H9 (cell line): ENCODE measurements at regions not wholly inside any gene's neighbourhood (a gene's known extent, or its start where the extent isn't known, plus 50 kb on each side); places are given as distances from the start of the nearest gene placed in this dataset.

Experiments used
- DNase-seq: peaks from one replicate; pipeline ENCODE4 v3.0.0-alpha.2; 2017
- H2AFZ ChIP-seq: one replicate; pipeline ENCODE4 v1.6.1; 2013; ENCODE audit warnings: mild to moderate bottlenecking, low read length, control low read depth, moderate library complexity
- H2AK5ac ChIP-seq: 2 replicates; pipeline ENCODE4 v1.6.1; 2013; ENCODE audit warnings: low read length, control low read depth, mixed read lengths; ENCODE audit not compliant: insufficient read length
- H2BK120ac ChIP-seq: one replicate; pipeline ENCODE4 v1.6.1; 2013; ENCODE audit warnings: low read depth, mild to moderate bottlenecking, low read length, control low read depth, inconsistent platforms; ENCODE audit not compliant: poor library complexity, severe bottlenecking
- H2BK12ac ChIP-seq: 2 replicates; pipeline ENCODE4 v1.6.1; 2013; ENCODE audit warnings: low read length, control low read depth, mixed read lengths, low read depth; ENCODE audit not compliant: insufficient read length
- H2BK15ac ChIP-seq: 2 replicates; pipeline ENCODE4 v1.6.1; 2013; ENCODE audit warnings: low read depth, low read length, control low read depth
- H2BK20ac ChIP-seq: one replicate; pipeline ENCODE4 v1.6.1; 2013; ENCODE audit warnings: low read depth, mild to moderate bottlenecking, low read length, control low read depth, inconsistent platforms; ENCODE audit not compliant: poor library complexity, severe bottlenecking
- H2BK5ac ChIP-seq: 2 replicates; pipeline ENCODE4 v1.6.1; 2013; ENCODE audit warnings: low read length, control low read depth, mixed read lengths; ENCODE audit not compliant: insufficient read length
- H3K14ac ChIP-seq: 2 replicates; pipeline ENCODE4 v1.6.1; 2013; ENCODE audit warnings: low read length, control low read depth; ENCODE audit not compliant: insufficient read depth
- H3K18ac ChIP-seq: 2 replicates; pipeline ENCODE4 v1.6.1; 2013; ENCODE audit warnings: low read depth, mild to moderate bottlenecking, mixed read lengths, low read length, control low read depth; ENCODE audit not compliant: insufficient read length
- H3K23ac ChIP-seq: 2 replicates; pipeline ENCODE4 v1.6.1; 2013; ENCODE audit warnings: low read length, control low read depth, mixed read lengths, low read depth; ENCODE audit not compliant: insufficient read length
- H3K23me2 ChIP-seq: 2 replicates; pipeline ENCODE4 v1.6.1; 2013; ENCODE audit warnings: low read depth, mild to moderate bottlenecking, mixed read lengths, low read length, control low read depth; ENCODE audit not compliant: insufficient read length, poor library complexity, severe bottlenecking
- H3K27ac ChIP-seq: 2 replicates; pipeline ENCODE4 v1.5.1; 2013; ENCODE audit warnings: low read length, control low read depth, mixed read lengths, low read depth; ENCODE audit not compliant: insufficient read length
- H3K27me3 ChIP-seq: 2 replicates; pipeline ENCODE4 v1.6.1; 2013; ENCODE audit warnings: low read length, control low read depth, inconsistent platforms; ENCODE audit not compliant: insufficient read depth
- H3K4ac ChIP-seq: 2 replicates; pipeline ENCODE4 v1.6.1; 2013; ENCODE audit warnings: low read depth, mild to moderate bottlenecking, control low read depth, inconsistent platforms, low read length, moderate library complexity
- H3K4me1 ChIP-seq: 2 replicates; pipeline ENCODE4 v1.6.1; 2013; ENCODE audit warnings: low read length, control low read depth, inconsistent platforms; ENCODE audit not compliant: insufficient read depth
- H3K4me2 ChIP-seq: 2 replicates; pipeline ENCODE4 v1.6.1; 2013; ENCODE audit warnings: low read length, control low read depth, mixed read lengths; ENCODE audit not compliant: insufficient read length, insufficient read depth
- H3K56ac ChIP-seq: 2 replicates; pipeline ENCODE4 v1.6.1; 2013; ENCODE audit warnings: low read depth, mild to moderate bottlenecking, mixed read lengths, low read length, control low read depth; ENCODE audit not compliant: insufficient read length
- H3K79me1 ChIP-seq: 2 replicates; pipeline ENCODE4 v1.6.1; 2013; ENCODE audit warnings: low read depth, mild to moderate bottlenecking, moderate library complexity, low read length, control low read depth, inconsistent platforms; ENCODE audit not compliant: insufficient read depth, poor library complexity, severe bottlenecking
- H3K79me2 ChIP-seq: 2 replicates; pipeline ENCODE4 v1.6.1; 2013; ENCODE audit warnings: low read length, control low read depth, inconsistent platforms; ENCODE audit not compliant: insufficient read depth
- H3K9ac ChIP-seq: 2 replicates; pipeline ENCODE4 v1.6.1; 2013; ENCODE audit warnings: low read length, control low read depth, mixed read lengths; ENCODE audit not compliant: insufficient read length; ENCODE audit errors: extremely low read depth
- H3K9me3 ChIP-seq: one replicate; pipeline ENCODE4 v1.6.1; 2013; ENCODE audit warnings: low read depth, low read length, inconsistent platforms; ENCODE audit not compliant: control insufficient read depth
- H3T11ph ChIP-seq: one replicate; pipeline ENCODE4 v1.6.1; 2013; ENCODE audit warnings: mild to moderate bottlenecking, low read length, control low read depth, inconsistent platforms
- H4K20me1 ChIP-seq: one replicate; pipeline ENCODE4 v1.6.1; 2013; ENCODE audit not compliant: control insufficient read depth, insufficient read length, insufficient read depth
- H4K5ac ChIP-seq: 2 replicates; pipeline ENCODE4 v1.6.1; 2013; ENCODE audit warnings: low read depth, mild to moderate bottlenecking, mixed read lengths, low read length, control low read depth; ENCODE audit not compliant: insufficient read length
- H4K8ac ChIP-seq: replicated peaks from 2 replicates; pipeline ENCODE4 v1.6.1; 2013; ENCODE audit warnings: low read length, control low read depth, mixed read lengths, low read depth; ENCODE audit not compliant: insufficient read length
- H4K91ac ChIP-seq: 2 replicates; pipeline ENCODE4 v1.6.1; 2013; ENCODE audit warnings: low read depth, mild to moderate bottlenecking, moderate library complexity, mixed read lengths, low read length, control low read depth; ENCODE audit not compliant: insufficient read length
- H3K27ac Mint-ChIP-seq, 3 experiments: 2 replicates in 2 of 3; 3 replicates in 1 of 3; pipeline ENCODE4 v1.8.0; 2020 to 2021; ENCODE audit warnings: mixed read lengths in 3 of 3, mild to moderate bottlenecking in 1 of 3, moderate library complexity in 1 of 3
- H3K27me3 Mint-ChIP-seq: 2 replicates; pipeline ENCODE4 v1.8.0; 2021; ENCODE audit warnings: low read depth, mild to moderate bottlenecking, moderate library complexity, mixed read lengths
- H3K36me3 Mint-ChIP-seq, 3 experiments: 2 replicates in 2 of 3; 3 replicates in 1 of 3; pipeline ENCODE4 v1.8.0; 2020 to 2021; ENCODE audit warnings: low read depth in 3 of 3, mixed read lengths in 3 of 3; ENCODE audit not compliant: insufficient read depth in 1 of 3
- H3K4me1 Mint-ChIP-seq, 2 experiments: 2 replicates each; pipeline ENCODE4 v1.8.0; 2020; ENCODE audit warnings: mixed read lengths in 2 of 2
- H3K4me3 Mint-ChIP-seq, 2 experiments: 2 replicates in 1 of 2; 3 replicates in 1 of 2; pipeline ENCODE4 v1.8.0; 2020 to 2021; ENCODE audit warnings: mild to moderate bottlenecking in 2 of 2, mixed read lengths in 2 of 2, moderate library complexity in 1 of 2
- H3K9me3 Mint-ChIP-seq, 2 experiments: 2 replicates in 1 of 2; 3 replicates in 1 of 2; pipeline ENCODE4 v1.8.0; 2020; ENCODE audit warnings: mild to moderate bottlenecking in 2 of 2, mixed read lengths in 2 of 2, moderate library complexity in 1 of 2
- CTCF ChIP-seq: fragments of 200-600 bp; sonication (generic); conservative IDR thresholded peaks from 3 replicates; pipeline ENCODE4 v1.8.0; 2021; ENCODE audit warnings: antibody characterized with exemption, mild to moderate bottlenecking
- WGBS: extraction: QIAGEN DNeasy Blood & Tissue Kit; methylation state at CpG from one replicate; pipeline ENCODE4 v1.1.7; 2013; ENCODE audit warnings: missing lambda C conversion rate, low lambda C conversion rate, mixed read lengths; ENCODE audit not compliant: insufficient read length; ENCODE audit errors: extremely low coverage; 5-methylcytosine and 5-hydroxymethylcytosine counted together

- no peak for DNase-seq
- Mint-ChIP-seq H3K36me3 (no peaks in the 10 kb centered on the region), H3K4me3 (no peak overlapping the region), H3K27ac (0 out of 7 replicates have a peak overlapping the region, but pooled peaks of 1 of the 3 experiments have one; percentile 70), H3K4me1 (peaks cover 21 to 22% of the 10 kb centered on the region in 2 experiments), H3K27me3 (no peaks in the 10 kb centered on the region), H3K9me3 (no peaks in the 10 kb centered on the region)
- Histone ChIP-seq H4K5ac (no peak overlapping the region), H3K56ac (no peak overlapping the region), H3K4ac (no peak overlapping the region), H3K4me2 (no peak overlapping the region), H2BK120ac (no peak overlapping the region), H4K91ac (no peak overlapping the region), H3K79me2 (no peaks in the 10 kb centered on the region), H2BK5ac (no peak overlapping the region), H2BK20ac (no peak overlapping the region), H3K23me2 (no peaks in the 10 kb centered on the region), H3K14ac (no peak overlapping the region), H3K4me1 (no peaks in the 10 kb centered on the region; the same call in 1 of the 2 replicates), H3K9ac (no peak overlapping the region), H3K79me1 (no peaks in the 10 kb centered on the region), H3K9me3 (no peaks in the 10 kb centered on the region), H3K27ac (no peak overlapping the region), H3K23ac (no peak overlapping the region), H2BK12ac (no peak overlapping the region), H4K20me1 (no peaks in the 10 kb centered on the region), H3K27me3 (no peaks in the 10 kb centered on the region), H2AFZ (no peak overlapping the region), H3K18ac (no peak overlapping the region), H4K8ac (no peak overlapping the region), H2BK15ac (no peak overlapping the region), H3T11ph (no peak overlapping the region), H2AK5ac (no peak overlapping the region)
- no CpG with 5 or more reads among the region's 3 CpGs for WGBS
- no peak for TF ChIP-seq CTCF
These were observed 381.0 kb downstream of the OSR1 start for GRCh38 chr2:18977409-18977808.
